GM12874 (cell line): ENCODE measurements at regions not wholly inside any gene's neighbourhood (a gene's known extent, or its start where the extent isn't known, plus 50 kb on each side); places are given as distances from the start of the nearest gene placed in this dataset.

Source experiments
- TF ChIP-seq, protein P1 (sequence below): IDR thresholded peaks from 2 replicates; pipeline ENCODE4 v1.5.1; 2011; ENCODE audit warnings: low read depth, mild to moderate bottlenecking, control low read depth, low read length, moderate library complexity; ENCODE audit not compliant: insufficient read depth

DNA sequence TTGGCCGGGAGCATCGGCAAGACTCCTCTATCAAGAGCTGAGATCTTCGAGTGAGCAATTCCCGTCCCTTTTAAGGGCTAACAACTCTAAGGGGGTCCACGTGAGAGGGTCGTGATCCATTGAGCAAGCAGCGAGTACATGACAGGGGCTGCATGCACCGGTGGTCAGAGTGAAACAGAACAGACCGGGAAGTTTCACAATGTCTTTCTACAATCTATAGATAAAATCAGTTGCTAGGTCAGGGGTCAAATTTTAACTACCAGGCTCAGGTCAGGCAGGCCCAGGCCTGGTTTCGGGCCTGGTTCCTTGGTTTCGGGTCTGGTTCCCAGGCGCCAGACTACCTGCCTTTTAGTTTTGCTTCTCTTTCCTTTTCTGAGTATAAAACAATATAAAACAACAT is 160.1 kb downstream of the PTCHD1 start:
- TF ChIP-seq, protein P1, sequence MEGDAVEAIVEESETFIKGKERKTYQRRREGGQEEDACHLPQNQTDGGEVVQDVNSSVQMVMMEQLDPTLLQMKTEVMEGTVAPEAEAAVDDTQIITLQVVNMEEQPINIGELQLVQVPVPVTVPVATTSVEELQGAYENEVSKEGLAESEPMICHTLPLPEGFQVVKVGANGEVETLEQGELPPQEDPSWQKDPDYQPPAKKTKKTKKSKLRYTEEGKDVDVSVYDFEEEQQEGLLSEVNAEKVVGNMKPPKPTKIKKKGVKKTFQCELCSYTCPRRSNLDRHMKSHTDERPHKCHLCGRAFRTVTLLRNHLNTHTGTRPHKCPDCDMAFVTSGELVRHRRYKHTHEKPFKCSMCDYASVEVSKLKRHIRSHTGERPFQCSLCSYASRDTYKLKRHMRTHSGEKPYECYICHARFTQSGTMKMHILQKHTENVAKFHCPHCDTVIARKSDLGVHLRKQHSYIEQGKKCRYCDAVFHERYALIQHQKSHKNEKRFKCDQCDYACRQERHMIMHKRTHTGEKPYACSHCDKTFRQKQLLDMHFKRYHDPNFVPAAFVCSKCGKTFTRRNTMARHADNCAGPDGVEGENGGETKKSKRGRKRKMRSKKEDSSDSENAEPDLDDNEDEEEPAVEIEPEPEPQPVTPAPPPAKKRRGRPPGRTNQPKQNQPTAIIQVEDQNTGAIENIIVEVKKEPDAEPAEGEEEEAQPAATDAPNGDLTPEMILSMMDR = no peak

DNA sequence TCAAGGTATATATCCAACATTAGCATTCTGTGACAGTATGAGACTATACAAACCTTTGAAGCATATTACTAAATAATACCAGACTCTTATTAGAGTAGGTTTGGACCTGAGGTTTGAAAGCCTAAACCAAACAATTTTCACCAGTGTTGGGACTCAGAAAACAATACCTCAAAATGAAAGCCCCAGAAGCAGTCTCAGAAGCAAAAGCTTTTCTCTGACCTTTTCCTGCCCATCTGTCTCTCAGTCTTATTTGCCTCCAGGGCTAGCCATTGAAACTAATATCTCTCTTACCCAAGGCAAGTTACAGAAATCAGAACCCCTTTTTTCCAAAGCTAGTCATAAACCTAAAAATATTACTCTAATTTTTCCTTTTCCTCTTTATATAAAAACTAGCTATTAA is 163.3 kb downstream of the PTCHD1 start:
- TF ChIP-seq, protein P1 = no peak

DNA sequence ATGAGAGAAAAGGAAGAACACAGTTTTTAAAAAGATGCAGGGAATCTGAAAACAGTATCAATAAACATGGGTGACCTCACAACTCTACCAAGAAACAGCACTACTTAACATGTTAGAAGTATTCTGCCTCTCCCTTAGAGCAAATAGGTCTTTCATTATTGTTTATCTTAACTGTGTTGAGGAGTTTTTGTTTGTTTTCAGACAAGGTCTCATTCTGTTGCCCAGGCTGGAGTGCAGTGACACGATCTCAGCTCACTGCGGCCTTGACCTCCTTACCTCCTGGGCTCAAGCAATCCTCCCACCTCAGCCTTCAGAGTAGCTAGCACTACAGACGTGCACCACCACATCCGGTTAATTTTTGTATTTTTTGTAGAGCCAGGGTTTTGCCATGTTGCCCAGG is 165.3 kb upstream of the PRDX4 start:
- TF ChIP-seq, protein P1 = no peak

DNA sequence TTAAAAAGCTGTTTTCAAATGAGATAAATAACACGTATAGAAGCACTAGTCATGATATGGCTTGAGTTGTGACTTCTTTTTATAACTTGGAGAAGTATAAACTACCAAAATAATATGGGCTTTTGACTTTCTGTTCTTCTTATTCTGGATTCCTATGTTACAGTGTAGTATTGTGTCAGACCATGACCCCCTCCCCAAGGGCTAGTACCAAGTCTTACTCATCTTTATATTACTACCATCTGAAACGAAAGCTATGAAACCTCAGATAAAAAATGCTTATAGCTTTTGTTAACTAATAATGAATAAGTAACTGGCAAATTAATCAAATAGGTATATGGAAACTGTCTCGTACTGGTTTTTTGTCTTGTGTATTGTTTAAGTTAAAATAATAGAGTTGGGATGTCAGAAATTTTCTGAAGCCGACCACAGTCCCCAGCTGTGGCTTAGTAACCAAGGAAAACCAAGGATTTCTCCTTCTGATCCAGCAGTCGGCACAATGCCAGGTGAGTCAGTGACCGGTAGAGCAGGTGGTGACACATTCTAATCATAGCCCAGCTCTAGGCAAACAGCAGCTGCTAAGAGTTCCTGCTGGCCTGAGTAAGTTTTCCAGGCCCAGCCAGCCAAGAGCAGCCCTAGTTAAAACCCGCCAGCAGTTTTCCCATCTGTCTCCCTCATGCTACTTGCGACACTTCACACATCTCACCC is 163.3 kb upstream of the PRDX4 start:
- TF ChIP-seq, protein P1 = no peak

DNA sequence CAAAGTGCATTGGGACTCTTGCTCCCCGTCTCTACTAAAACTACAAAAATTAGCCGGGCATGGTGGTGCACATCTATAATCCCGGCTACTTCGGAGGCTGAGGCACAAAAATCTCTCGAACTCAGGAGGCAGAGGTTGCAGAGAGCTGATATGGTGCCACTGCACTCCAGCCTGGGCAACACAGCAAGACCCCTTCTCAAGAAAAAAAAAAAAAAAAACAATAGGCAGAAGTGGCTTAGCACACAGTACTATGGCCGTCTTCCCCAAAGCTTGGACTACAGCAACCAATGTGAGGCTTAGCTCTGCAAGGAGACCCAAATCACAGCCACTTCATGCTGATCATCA is 162.8 kb upstream of the PRDX4 start:
- TF ChIP-seq, protein P1 = no peak

DNA sequence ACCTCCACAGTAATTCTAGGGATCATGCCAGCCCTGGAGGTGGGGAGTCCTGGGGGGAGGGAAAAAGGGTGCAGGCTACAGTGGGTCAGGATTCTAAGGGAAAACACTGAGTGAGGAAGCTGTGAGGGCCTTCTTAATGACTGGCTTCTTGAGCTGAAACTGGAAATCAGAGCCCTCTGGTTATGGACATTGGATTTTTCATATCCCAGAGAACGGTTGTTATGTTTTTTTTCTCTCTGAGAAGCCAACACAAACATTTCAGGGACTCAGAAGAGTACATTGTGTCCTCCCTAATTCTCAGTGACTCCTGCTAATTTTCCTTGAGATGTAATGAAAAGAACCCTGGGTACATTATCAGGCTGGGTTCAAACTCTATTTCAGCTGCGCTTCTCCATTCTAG is 162.4 kb upstream of the PRDX4 start:
- TF ChIP-seq, protein P1 = no peak

DNA sequence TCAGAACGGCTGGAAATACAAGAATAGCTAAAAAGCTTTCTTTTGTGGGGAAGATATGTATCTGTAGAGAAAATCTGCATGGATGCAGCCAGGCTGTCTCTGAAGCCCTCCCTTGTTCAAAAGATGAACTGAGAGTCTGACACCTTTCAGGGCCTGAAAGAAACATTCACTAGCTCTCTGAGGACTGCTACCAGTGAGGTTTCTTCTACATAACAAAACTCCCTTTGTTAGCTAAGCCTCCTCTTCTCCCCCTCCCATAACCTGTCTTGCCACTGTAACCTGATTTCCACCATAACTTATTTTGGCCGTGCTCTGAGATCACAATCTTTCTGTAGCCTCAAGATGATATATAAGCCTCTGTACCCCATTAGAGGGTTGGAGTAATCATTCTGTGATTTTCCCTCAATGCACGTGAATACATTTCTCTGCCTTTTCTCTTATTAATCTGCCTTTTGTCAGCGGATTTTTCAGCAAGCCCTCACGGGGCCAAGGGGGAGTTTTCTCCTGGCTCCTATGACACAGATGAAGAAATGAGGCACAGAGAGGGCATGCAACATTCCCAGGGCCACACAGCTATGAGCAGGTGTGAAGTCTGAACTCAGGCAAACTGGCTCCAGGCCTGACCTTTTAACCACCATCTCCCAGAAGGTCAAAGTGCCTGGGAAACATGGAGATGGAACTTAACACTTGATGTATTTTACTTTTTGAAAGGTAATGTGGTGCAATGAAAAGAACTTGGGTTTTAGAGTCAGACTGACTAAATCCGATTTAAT is 161.6 kb upstream of the PRDX4 start:
- TF ChIP-seq, protein P1 = no peak
